ENCODE measurements at regions not wholly inside any gene's neighbourhood (a gene's known extent, or its start where the extent isn't known, plus 50 kb on each side); places are given as distances from the start of the nearest gene placed in this dataset.

DNA sequence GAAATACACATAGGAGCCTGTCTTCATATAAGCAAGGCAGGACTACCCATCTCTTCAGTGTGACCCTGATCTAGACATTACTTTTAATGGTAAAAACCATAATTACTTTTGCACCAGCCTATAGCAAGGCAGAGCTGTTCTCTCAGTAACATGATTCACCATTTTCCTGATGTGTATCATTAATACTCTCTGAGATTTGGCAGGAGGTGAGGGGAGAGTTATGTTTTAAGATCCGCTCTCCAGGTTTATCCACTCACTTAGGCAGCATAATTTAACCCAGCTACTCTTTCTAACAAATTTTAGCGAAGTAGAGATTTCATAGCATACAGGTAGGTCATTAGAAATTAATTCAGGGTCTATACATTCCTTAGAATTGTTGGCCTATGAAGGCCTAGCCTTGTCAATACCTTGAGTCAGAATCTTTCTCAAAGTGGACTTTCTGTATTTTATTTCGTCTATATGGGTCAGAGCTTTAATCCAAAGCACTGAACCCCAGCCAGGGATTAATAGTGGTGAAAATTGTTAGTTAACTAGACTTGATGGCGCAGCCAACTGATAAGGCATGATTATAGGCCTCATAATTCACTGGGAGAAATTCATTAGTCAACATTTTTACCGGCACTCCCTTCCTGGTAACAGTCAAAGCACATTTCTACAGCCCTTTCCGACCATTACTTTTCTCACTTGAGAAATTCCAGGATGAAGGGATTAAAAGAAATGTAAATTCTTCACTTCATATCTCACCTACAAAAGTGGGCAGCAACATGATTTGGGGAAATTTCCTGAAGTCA lies 955.1 kb downstream of the DIAPH3 start:
- H3K79me1 ChIP-seq (ENCODE audit: insufficient read depth, low read depth, low read length, poor library complexity, severe bottlenecking) = no peaks in the 10 kb centered on the region
- TF ChIP-seq, protein P1, sequence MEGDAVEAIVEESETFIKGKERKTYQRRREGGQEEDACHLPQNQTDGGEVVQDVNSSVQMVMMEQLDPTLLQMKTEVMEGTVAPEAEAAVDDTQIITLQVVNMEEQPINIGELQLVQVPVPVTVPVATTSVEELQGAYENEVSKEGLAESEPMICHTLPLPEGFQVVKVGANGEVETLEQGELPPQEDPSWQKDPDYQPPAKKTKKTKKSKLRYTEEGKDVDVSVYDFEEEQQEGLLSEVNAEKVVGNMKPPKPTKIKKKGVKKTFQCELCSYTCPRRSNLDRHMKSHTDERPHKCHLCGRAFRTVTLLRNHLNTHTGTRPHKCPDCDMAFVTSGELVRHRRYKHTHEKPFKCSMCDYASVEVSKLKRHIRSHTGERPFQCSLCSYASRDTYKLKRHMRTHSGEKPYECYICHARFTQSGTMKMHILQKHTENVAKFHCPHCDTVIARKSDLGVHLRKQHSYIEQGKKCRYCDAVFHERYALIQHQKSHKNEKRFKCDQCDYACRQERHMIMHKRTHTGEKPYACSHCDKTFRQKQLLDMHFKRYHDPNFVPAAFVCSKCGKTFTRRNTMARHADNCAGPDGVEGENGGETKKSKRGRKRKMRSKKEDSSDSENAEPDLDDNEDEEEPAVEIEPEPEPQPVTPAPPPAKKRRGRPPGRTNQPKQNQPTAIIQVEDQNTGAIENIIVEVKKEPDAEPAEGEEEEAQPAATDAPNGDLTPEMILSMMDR (conservative IDR thresholded peaks at IDR 0.05) = no peak
- H3K27ac ChIP-seq (ENCODE audit: insufficient read length, low read depth, low read length) = no peak overlapping the region
- Mint-ChIP-seq H3K9me3 (0 out of 5 replicates have a peak, but pooled peaks cover 0 to under 1% of the 10 kb centered on the region in 2 experiments), H3K27ac (no peak overlapping the region), H3K27me3 (ENCODE audit: low read depth) (no peaks in the 10 kb centered on the region; the same call in 1 of the 2 replicates), H3K4me3 (no peak overlapping the region), H3K4me1 (peaks cover 10 to 17% of the 10 kb centered on the region in 2 experiments), H3K36me3 (ENCODE audit: insufficient read depth in 1 of 3, low read depth in 3 of 3) (no peaks in the 10 kb centered on the region)
- H2AK5ac ChIP-seq (ENCODE audit: insufficient read length, low read length) = no peak overlapping the region
- no peak overlapping the region for H2AFZ ChIP-seq (ENCODE audit: low read length)
- H3K23me2 ChIP-seq (ENCODE audit: insufficient read length, low read depth, low read length, poor library complexity, severe bottlenecking) = no peaks in the 10 kb centered on the region
- no peak overlapping the region for H2BK12ac ChIP-seq (ENCODE audit: insufficient read length, low read depth, low read length)
- no peak overlapping the region for H4K5ac ChIP-seq (ENCODE audit: insufficient read length, low read depth, low read length)
- H3K14ac ChIP-seq (ENCODE audit: insufficient read depth, low read length) = no peak overlapping the region
- no peaks in the 10 kb centered on the region for H3K4me1 ChIP-seq (ENCODE audit: insufficient read depth, low read length)
- no peak overlapping the region for H3K23ac ChIP-seq (ENCODE audit: insufficient read length, low read depth, low read length)
- no peak overlapping the region for H3K9ac ChIP-seq (ENCODE audit: extremely low read depth, insufficient read length, low read length)
- no peaks in the 10 kb centered on the region for H4K20me1 ChIP-seq (ENCODE audit: control insufficient read depth, insufficient read depth, insufficient read length)
- H2BK120ac ChIP-seq (ENCODE audit: low read depth, low read length, poor library complexity, severe bottlenecking) = no peak overlapping the region
- H2BK5ac ChIP-seq (ENCODE audit: insufficient read length, low read length) = no peak overlapping the region
- no peaks in the 10 kb centered on the region for H3K79me2 ChIP-seq (ENCODE audit: insufficient read depth, low read length)
- H3K27me3 ChIP-seq (ENCODE audit: insufficient read depth, low read length) = no peaks in the 10 kb centered on the region
- no peak overlapping the region for H4K91ac ChIP-seq (ENCODE audit: insufficient read length, low read depth, low read length)
- no peak overlapping the region for H2BK20ac ChIP-seq (ENCODE audit: low read depth, low read length, poor library complexity, severe bottlenecking)
- no peak for DNase-seq
- no peak overlapping the region for H3K4me2 ChIP-seq (ENCODE audit: insufficient read depth, insufficient read length, low read length)
- no peak overlapping the region for H2BK15ac ChIP-seq (ENCODE audit: low read depth, low read length)
- no peak overlapping the region for H3K56ac ChIP-seq (ENCODE audit: insufficient read length, low read depth, low read length)
- WGBS (ENCODE audit: extremely low coverage, insufficient read length, low lambda C conversion rate) = no CpG with 5 or more reads among the region's 6 CpGs
- no peak overlapping the region for H3K18ac ChIP-seq (ENCODE audit: insufficient read length, low read depth, low read length)
- no peak overlapping the region for H3T11ph ChIP-seq (ENCODE audit: low read length)
- H3K4ac ChIP-seq (ENCODE audit: low read depth, low read length) = no peak overlapping the region
- H3K9me3 ChIP-seq (ENCODE audit: control insufficient read depth, low read depth, low read length) = no peaks in the 10 kb centered on the region
- no peak overlapping the region for H4K8ac ChIP-seq (replicated peaks; ENCODE audit: insufficient read length, low read depth, low read length)
